H1 (cell line): ENCODE measurements at regions not wholly inside any gene's neighbourhood (a gene's known extent, or its start where the extent isn't known, plus 50 kb on each side); places are given as distances from the start of the nearest gene placed in this dataset.

Source experiments
- POLR2A ChIP-seq, 2 experiments: IDR thresholded peaks; 1 replicate in 1 of 2; 2 replicates in 1 of 2; pipeline ENCODE4 v1.6.1; 2011; ENCODE audit warnings: low read depth in 2 of 2, low read length in 2 of 2, mild to moderate bottlenecking in 2 of 2; ENCODE audit errors: control extremely low read depth in 1 of 2
- POU5F1 ChIP-seq: IDR thresholded peaks from 2 replicates; pipeline ENCODE4 v1.6.1; 2011; ENCODE audit warnings: low read depth, mild to moderate bottlenecking, low read length, moderate library complexity
- SIN3A ChIP-seq, 2 experiments: IDR thresholded peaks in 1 of 2; conservative IDR thresholded peaks in 1 of 2; 2 replicates each; pipeline ENCODE4 v1.6.1; 2011 to 2012; ENCODE audit warnings: low read length in 2 of 2, improper control_type of control experiment in 1 of 2, low read depth in 1 of 2, mild to moderate bottlenecking in 1 of 2

- TF ChIP-seq POU5F1 (no peak), SIN3A (conservative IDR thresholded peaks at IDR 0.05 in 1 of 2, IDR thresholded peaks at IDR 0.05 in 1 of 2; ENCODE audit: low read depth in 1 of 2, low read length in 2 of 2) (no peak), POLR2A (IDR thresholded peaks at IDR 0.05; ENCODE audit: control extremely low read depth in 1 of 2, low read depth in 2 of 2, low read length in 2 of 2) (no peak)
Observed at GRCh38 chr17:79535728-79536025, 75.2 kb downstream of the RBFOX3 start.
